Loucy (cell line): ENCODE measurements at regions not wholly inside any gene's neighbourhood (a gene's known extent, or its start where the extent isn't known, plus 50 kb on each side); places are given as distances from the start of the nearest gene placed in this dataset.

Experiments used
- H2AFZ ChIP-seq: fragments of 200-600 bp; sonication (generic); 2 replicates; pipeline ENCODE4 v1.6.0; 2016; ENCODE audit warnings: antibody characterized with exemption, mild to moderate bottlenecking, low read length, moderate library complexity
- H3F3A ChIP-seq: fragments of 200-600 bp; 2 replicates; pipeline ENCODE4 v1.6.0; 2016; ENCODE audit warnings: antibody characterized with exemption, low read depth, mild to moderate bottlenecking
- H3K27me3 ChIP-seq: fragments of 200-600 bp; sonication (generic); 2 replicates; pipeline ENCODE4 v1.6.1; 2014; ENCODE audit warnings: low read length, mild to moderate bottlenecking; ENCODE audit not compliant: insufficient read depth, poor library complexity, severe bottlenecking
- H3K36me3 ChIP-seq: fragments of 200-600 bp; sonication (generic); 2 replicates; pipeline ENCODE4 v1.6.1; 2016; ENCODE audit warnings: low read length; ENCODE audit not compliant: insufficient read depth
- H3K4me1 ChIP-seq: fragments of 200-600 bp; sonication (generic); 2 replicates; pipeline ENCODE4 v1.5.1; 2014; ENCODE audit warnings: low read length, mild to moderate bottlenecking; ENCODE audit not compliant: insufficient read depth, poor library complexity, severe bottlenecking
- H3K4me2 ChIP-seq: fragments of 200-600 bp; sonication (generic); 2 replicates; pipeline ENCODE4 v1.6.0; 2014; ENCODE audit warnings: antibody characterized with exemption, low read length, low read depth, mild to moderate bottlenecking; ENCODE audit not compliant: poor library complexity, severe bottlenecking
- H3K4me3 ChIP-seq: fragments of 200-600 bp; sonication (generic); 2 replicates; pipeline ENCODE4 v1.5.1; 2014; ENCODE audit warnings: low read length, mild to moderate bottlenecking, mixed read lengths; ENCODE audit not compliant: poor library complexity, severe bottlenecking
- H3K79me2 ChIP-seq: fragments of 200-600 bp; sonication (generic); 2 replicates; pipeline ENCODE4 v1.6.1; 2014; ENCODE audit warnings: low read length; ENCODE audit not compliant: insufficient read depth
- H3K9ac ChIP-seq: fragments of 200-600 bp; sonication (generic); 2 replicates; pipeline ENCODE4 v1.6.0; 2014; ENCODE audit warnings: mild to moderate bottlenecking, low read depth, low read length, moderate library complexity; ENCODE audit not compliant: poor library complexity, severe bottlenecking
- H3K9me2 ChIP-seq: fragments of 200-600 bp; sonication (generic); replicated peaks from 2 replicates; pipeline ENCODE4 v1.6.1; 2016; ENCODE audit warnings: low read depth, low read length, mixed read lengths
- H3K9me3 ChIP-seq: fragments of 200-600 bp; sonication (generic); 2 replicates; pipeline ENCODE4 v1.6.1; 2014; ENCODE audit warnings: mild to moderate bottlenecking, antibody characterized with exemption, low read length, low read depth; ENCODE audit not compliant: insufficient read depth
- H4K20me1 ChIP-seq: fragments of 200-600 bp; sonication (generic); 2 replicates; pipeline ENCODE4 v1.6.0; 2014; ENCODE audit warnings: antibody characterized with exemption, low read length, mild to moderate bottlenecking; ENCODE audit not compliant: insufficient read depth, poor library complexity, severe bottlenecking
- EZH2phosphoT487 ChIP-seq: fragments of 200-600 bp; IDR thresholded peaks from 2 replicates; pipeline ENCODE4 v1.6.1; 2018; ENCODE audit warnings: antibody characterized with exemption, mild to moderate bottlenecking, moderate library complexity, borderline replicate concordance
- TF ChIP-seq, protein P1 (sequence below): fragments of 200-600 bp; sonication (generic); conservative IDR thresholded peaks from 2 replicates; pipeline ENCODE4 v1.5.1; 2014; ENCODE audit warnings: mild to moderate bottlenecking, antibody characterized with exemption, low read length

DNA sequence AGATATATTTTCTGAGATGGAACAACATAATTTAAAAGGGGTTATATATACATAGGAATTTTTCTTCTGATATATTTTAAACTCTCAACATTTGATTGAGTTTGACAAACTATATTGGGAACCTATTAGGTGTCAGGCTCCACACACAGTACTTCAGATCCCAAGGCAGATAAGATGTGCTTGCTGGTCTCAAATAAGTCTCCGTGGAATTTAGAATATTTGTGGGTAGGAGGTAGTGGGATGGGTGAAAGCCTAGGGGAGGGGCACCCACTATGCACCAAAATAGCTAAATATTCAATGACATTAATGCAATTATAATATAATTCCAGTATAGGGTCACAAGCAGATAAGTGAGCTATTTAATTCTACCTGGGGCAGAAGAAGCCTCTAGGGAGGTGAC is 81.5 kb downstream of the ARL4A start:
- H4K20me1 ChIP-seq: no peaks in the 10 kb centered on the region
- H3K9me3 ChIP-seq: no peaks in the 10 kb centered on the region
- no peak overlapping the region for H2AFZ ChIP-seq
- H3K9me2 ChIP-seq: no peaks in the 10 kb centered on the region
- TF ChIP-seq, protein P1, sequence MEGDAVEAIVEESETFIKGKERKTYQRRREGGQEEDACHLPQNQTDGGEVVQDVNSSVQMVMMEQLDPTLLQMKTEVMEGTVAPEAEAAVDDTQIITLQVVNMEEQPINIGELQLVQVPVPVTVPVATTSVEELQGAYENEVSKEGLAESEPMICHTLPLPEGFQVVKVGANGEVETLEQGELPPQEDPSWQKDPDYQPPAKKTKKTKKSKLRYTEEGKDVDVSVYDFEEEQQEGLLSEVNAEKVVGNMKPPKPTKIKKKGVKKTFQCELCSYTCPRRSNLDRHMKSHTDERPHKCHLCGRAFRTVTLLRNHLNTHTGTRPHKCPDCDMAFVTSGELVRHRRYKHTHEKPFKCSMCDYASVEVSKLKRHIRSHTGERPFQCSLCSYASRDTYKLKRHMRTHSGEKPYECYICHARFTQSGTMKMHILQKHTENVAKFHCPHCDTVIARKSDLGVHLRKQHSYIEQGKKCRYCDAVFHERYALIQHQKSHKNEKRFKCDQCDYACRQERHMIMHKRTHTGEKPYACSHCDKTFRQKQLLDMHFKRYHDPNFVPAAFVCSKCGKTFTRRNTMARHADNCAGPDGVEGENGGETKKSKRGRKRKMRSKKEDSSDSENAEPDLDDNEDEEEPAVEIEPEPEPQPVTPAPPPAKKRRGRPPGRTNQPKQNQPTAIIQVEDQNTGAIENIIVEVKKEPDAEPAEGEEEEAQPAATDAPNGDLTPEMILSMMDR: no peak
- no peak for TF ChIP-seq EZH2phosphoT487
- H3K36me3 ChIP-seq: no peaks in the 10 kb centered on the region
- no peaks in the 10 kb centered on the region for H3F3A ChIP-seq
- H3K4me3 ChIP-seq: no peak overlapping the region
- H3K4me1 ChIP-seq: no peaks in the 10 kb centered on the region
- H3K4me2 ChIP-seq: no peak overlapping the region
- H3K9ac ChIP-seq: no peak overlapping the region
- H3K79me2 ChIP-seq: no peaks in the 10 kb centered on the region
- H3K27me3 ChIP-seq: no peaks in the 10 kb centered on the region

DNA sequence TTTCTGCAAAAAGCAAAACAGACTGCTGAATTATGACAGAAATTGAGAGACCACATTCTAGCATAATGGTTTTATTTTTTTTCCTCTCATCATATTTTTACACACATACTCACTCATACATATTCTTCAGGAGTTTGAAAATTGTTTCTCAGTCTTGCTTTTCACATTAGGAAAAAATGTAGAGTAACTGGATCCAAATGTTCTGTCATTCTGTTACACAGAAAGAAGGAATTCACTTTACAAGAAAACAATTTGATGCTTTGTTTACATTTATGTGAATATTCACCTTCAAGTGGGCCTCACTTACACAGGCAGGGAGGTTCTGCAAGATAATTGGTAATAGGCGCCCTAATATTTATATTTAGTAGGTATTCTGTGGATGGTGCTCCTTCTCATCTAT is 82.0 kb downstream of the ARL4A start:
- H3F3A ChIP-seq: no peaks in the 10 kb centered on the region
- H3K4me2 ChIP-seq: no peak overlapping the region
- no peaks in the 10 kb centered on the region for H3K36me3 ChIP-seq
- no peak overlapping the region for H3K4me3 ChIP-seq
- no peak overlapping the region for H2AFZ ChIP-seq
- no peaks in the 10 kb centered on the region for H3K4me1 ChIP-seq
- H4K20me1 ChIP-seq: no peaks in the 10 kb centered on the region
- TF ChIP-seq, protein P1: no peak
- TF ChIP-seq EZH2phosphoT487: no peak
- H3K9ac ChIP-seq: no peak overlapping the region
- no peaks in the 10 kb centered on the region for H3K9me3 ChIP-seq
- no peaks in the 10 kb centered on the region for H3K27me3 ChIP-seq
- H3K9me2 ChIP-seq: no peaks in the 10 kb centered on the region
- H3K79me2 ChIP-seq: no peaks in the 10 kb centered on the region

DNA sequence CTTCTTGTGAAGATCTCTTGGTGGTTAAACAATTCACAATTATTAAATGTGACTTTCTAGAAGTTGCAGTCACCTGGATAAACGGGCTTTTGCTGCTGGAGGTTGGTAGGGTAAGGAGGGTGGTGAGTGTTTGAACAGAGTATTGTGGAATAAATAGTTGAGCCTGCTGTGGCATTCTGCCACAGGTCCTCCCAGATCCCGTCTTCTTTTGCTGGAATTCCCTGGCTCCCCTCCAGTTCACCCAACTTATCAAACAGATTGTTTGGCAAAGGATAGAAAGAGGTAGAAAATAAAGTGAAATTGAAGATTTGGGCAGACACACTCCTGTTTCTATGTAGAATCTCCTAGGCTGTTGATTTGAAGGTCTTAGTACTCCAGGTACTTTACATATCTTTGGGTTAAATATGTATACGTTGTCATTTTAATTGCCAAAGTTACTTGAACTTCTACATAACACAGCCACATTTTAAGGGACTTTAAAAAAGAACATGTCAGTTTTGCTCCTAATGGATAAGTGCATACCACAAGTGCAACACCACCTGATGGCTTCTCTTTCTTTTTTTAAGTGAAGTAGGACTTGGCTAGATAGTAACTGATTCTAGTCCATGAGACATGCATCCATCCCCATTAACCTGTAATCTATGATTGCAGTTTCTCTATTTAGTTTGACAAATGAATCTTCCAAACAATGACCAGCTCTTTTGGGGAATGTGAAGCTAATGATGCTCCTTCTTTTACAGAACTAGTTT is 83.0 kb downstream of the ARL4A start:
- no peaks in the 10 kb centered on the region for H3F3A ChIP-seq
- no peak overlapping the region for H3K4me3 ChIP-seq
- no peaks in the 10 kb centered on the region for H3K27me3 ChIP-seq
- no peak overlapping the region for H3K9ac ChIP-seq
- H3K9me2 ChIP-seq: no peaks in the 10 kb centered on the region
- no peaks in the 10 kb centered on the region for H3K9me3 ChIP-seq
- H3K4me1 ChIP-seq: no peaks in the 10 kb centered on the region
- no peak overlapping the region for H2AFZ ChIP-seq
- no peaks in the 10 kb centered on the region for H4K20me1 ChIP-seq
- no peak overlapping the region for H3K4me2 ChIP-seq
- H3K36me3 ChIP-seq: no peaks in the 10 kb centered on the region
- H3K79me2 ChIP-seq: no peaks in the 10 kb centered on the region
- TF ChIP-seq EZH2phosphoT487: no peak
- TF ChIP-seq, protein P1: no peak
